Activated CD4-positive, alpha-beta memory T cell treated with anti-CD3 and anti-CD28 coated beads, Interleukin-2, amount 10 ng/mL, durations not matched to agents 7 days and 5 days (primary cell): ENCODE measurements at regions not wholly inside any gene's neighbourhood (a gene's known extent, or its start where the extent isn't known, plus 50 kb on each side); places are given as distances from the start of the nearest gene placed in this dataset.

Source experiments
- CTCF ChIA-PET: fragments of 350-600 bp; sonication (Branson Sonifier 250); formaldehyde crosslinking; loops from one replicate; lab custom pipeline; 2021; ENCODE audit warnings: antibody characterized with exemption, inconsistent platforms; lab: Charles Lee
- POLR2A ChIA-PET: fragments of 350-600 bp; sonication (Branson Sonifier 250); formaldehyde crosslinking; loops from one replicate; lab custom pipeline; 2021; ENCODE audit warnings: antibody characterized with exemption; lab: Charles Lee
- DNase-seq: peaks from one replicate; pipeline ENCODE4 v3.0.0-alpha.2; 2020
- H3K27ac Mint-ChIP-seq: one replicate; pipeline ENCODE4 v1.8.0; 2021; ENCODE audit warnings: mild to moderate bottlenecking, mixed read lengths
- H3K27me3 Mint-ChIP-seq: one replicate; pipeline ENCODE4 v1.8.0; 2021; ENCODE audit warnings: mixed read lengths
- H3K36me3 Mint-ChIP-seq: one replicate; pipeline ENCODE4 v1.8.0; 2021; ENCODE audit warnings: low read depth, mixed read lengths
- H3K4me1 Mint-ChIP-seq: one replicate; pipeline ENCODE4 v1.8.0; 2021; ENCODE audit warnings: mixed read lengths
- H3K4me3 Mint-ChIP-seq: one replicate; pipeline ENCODE4 v1.8.0; 2021; ENCODE audit warnings: mild to moderate bottlenecking, mixed read lengths
- H3K9me3 Mint-ChIP-seq: one replicate; pipeline ENCODE4 v1.8.0; 2021; ENCODE audit warnings: mixed read lengths

DNA sequence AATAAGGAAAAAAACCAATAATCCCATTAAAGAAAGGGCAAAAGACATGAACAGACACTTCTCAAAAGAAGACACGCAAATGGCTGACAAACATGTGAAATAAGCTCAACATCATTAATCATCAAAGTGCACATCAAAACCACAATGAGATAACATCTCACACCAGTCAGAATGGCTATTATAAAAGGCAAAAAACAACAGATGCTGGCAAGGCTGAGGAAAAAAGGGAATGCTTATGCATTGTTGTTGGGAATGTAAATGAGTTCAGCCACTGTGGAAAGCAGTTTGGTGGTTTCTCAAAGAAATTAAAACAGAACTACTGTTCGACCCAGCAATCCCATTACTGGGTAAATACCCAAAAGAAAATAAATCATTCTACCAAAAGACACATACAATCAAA lies 285.6 kb downstream of the NR4A2 start:
- no peaks in the 10 kb centered on the region for H3K4me1 Mint-ChIP-seq

DNA sequence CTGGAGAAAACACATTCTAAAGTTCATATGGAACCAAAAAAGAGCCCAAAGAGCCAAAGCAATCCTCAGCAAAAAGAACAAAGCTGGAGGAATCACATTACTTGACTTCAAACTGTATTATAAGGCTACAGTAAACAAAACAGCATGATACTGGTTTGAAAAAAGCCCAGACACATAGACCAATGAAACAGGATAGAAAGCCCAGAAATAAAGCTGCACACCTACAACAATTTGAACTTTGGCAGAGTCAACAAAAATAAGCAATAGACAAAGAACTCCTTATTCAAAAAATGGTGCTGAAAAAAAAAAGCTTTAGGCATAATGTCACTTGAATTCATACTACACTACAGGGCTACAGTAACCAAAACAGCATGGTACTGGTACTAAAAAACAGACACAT lies 289.6 kb downstream of the NR4A2 start:
- Mint-ChIP-seq H3K27me3 (no peaks in the 10 kb centered on the region), H3K4me1 (no peaks in the 10 kb centered on the region), H3K9me3 (peaks cover 4% of the 10 kb centered on the region), H3K4me3 (no peak overlapping the region), H3K36me3 (no peaks in the 10 kb centered on the region), H3K27ac (no peak overlapping the region)
- POLR2A ChIA-PET = no interaction called here
- no peak for DNase-seq
- CTCF ChIA-PET = no interaction called here

More for the DNA sequence above, 285.6 kb downstream of the NR4A2 start:
- no peak for DNase-seq
- Mint-ChIP-seq H3K27me3 (no peaks in the 10 kb centered on the region), H3K4me3 (no peak overlapping the region), H3K27ac (no peak overlapping the region), H3K9me3 (peaks cover 4% of the 10 kb centered on the region), H3K36me3 (no peaks in the 10 kb centered on the region)
- ChIA-PET CTCF (no interaction called here), POLR2A (no interaction called here)

DNA sequence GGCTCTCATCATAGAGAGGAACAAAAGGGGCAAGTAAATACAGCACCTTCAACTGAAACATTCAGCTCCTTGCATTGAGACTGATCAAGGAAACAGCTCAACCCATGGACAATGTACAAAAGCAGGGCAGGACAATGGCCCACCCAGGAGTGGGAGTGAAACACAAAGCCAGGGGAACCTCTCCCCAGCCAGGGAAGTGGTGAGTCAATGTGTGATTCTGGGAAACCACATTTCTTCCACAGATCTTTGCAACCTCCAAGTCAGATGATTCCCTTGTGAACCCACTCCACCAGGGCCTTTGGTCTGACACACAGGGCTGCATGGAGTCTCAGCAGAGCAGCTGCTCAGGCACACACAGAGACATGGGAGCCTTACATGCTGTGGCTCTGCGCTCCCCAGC lies 294.5 kb downstream of the NR4A2 start:
- Mint-ChIP-seq H3K9me3 (no peaks in the 10 kb centered on the region), H3K27me3 (no peaks in the 10 kb centered on the region), H3K4me1 (no peaks in the 10 kb centered on the region), H3K27ac (no peak overlapping the region), H3K36me3 (no peaks in the 10 kb centered on the region), H3K4me3 (no peak overlapping the region)
- ChIA-PET POLR2A (no interaction called here), CTCF (no interaction called here)
- DNase-seq = no peak

GRCh38 chr2:156037482-156037881 lies 295.0 kb downstream of the NR4A2 start:
- POLR2A ChIA-PET = no interaction called here

DNA sequence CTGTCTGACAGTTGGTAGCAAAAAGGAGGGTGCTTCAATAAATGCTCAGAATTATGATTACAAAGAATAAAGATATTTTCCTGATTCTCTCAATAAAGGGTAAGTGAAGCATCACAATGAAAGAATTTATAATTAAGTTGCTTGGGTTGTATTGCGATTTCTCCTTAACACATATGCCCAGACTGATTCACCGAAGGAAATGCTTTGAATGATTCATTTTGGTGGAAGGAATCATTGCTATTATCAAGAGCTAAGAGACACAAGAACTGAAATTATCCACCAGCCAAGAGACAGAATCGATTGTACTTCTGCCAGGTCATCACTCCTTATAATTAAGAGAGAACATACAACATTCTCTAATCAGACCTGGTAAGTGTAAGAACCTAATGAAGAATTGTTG lies 301.4 kb downstream of the NR4A2 start:
- H3K4me1 Mint-ChIP-seq = no peaks in the 10 kb centered on the region

More at GRCh38 chr2:156037482-156037881, 295.0 kb downstream of the NR4A2 start:
- no peak for DNase-seq
- CTCF ChIA-PET = no interaction called here
- Mint-ChIP-seq H3K4me3 (no peak overlapping the region), H3K27me3 (no peaks in the 10 kb centered on the region), H3K36me3 (no peaks in the 10 kb centered on the region), H3K4me1 (no peaks in the 10 kb centered on the region), H3K9me3 (no peaks in the 10 kb centered on the region), H3K27ac (no peak overlapping the region)

DNA sequence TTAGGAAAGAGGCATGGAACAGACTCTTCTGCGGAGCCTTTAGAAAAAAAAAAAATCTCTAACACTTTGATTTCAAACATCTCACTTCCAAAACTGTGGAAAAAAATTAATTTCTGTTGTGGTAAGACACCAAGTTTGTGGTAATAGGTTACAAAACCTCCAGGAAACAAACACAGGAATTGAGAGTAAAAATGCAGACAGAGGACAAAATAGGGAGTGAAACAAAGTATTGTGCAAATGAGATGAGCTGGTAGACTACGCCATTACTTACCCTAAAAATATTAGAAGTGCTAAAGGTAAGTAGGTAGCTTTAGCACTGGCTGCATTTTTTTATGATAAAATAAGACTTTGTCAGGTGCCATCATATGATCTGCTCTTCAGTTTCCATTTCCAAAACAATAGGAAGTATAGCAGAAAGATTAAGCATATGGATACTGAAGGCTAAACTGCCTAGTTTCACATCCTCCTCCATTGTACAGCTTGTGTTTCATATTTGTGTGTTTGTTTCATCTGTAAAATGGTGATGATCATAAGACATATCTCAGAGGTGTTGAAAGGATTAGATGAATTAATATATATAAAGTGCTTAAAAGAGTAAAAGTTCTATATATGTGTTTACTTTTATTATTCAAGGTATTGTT lies 309.2 kb downstream of the NR4A2 start:
- no peaks in the 10 kb centered on the region for H3K4me1 Mint-ChIP-seq
- ChIA-PET CTCF (no interaction called here), POLR2A (no interaction called here)
- no peak overlapping the region for H3K27ac Mint-ChIP-seq
- H3K36me3 Mint-ChIP-seq = no peaks in the 10 kb centered on the region
- no peaks in the 10 kb centered on the region for H3K9me3 Mint-ChIP-seq
- no peak overlapping the region for H3K4me3 Mint-ChIP-seq
- DNase-seq = no peak
- peaks cover 1% of the 10 kb centered on the region for H3K27me3 Mint-ChIP-seq

More for the DNA sequence above, 301.4 kb downstream of the NR4A2 start:
- Mint-ChIP-seq H3K27ac (no peak overlapping the region), H3K36me3 (no peaks in the 10 kb centered on the region), H3K9me3 (no peaks in the 10 kb centered on the region), H3K4me3 (no peak overlapping the region), H3K27me3 (no peaks in the 10 kb centered on the region)
- DNase-seq = no peak
- CTCF ChIA-PET = interaction anchor here (0.5 kb wide), 1 partner anchor 80 kb away, joined by 4 read pairs; no protein-coding TSS in a partner anchor
- POLR2A ChIA-PET = no interaction called here

DNA sequence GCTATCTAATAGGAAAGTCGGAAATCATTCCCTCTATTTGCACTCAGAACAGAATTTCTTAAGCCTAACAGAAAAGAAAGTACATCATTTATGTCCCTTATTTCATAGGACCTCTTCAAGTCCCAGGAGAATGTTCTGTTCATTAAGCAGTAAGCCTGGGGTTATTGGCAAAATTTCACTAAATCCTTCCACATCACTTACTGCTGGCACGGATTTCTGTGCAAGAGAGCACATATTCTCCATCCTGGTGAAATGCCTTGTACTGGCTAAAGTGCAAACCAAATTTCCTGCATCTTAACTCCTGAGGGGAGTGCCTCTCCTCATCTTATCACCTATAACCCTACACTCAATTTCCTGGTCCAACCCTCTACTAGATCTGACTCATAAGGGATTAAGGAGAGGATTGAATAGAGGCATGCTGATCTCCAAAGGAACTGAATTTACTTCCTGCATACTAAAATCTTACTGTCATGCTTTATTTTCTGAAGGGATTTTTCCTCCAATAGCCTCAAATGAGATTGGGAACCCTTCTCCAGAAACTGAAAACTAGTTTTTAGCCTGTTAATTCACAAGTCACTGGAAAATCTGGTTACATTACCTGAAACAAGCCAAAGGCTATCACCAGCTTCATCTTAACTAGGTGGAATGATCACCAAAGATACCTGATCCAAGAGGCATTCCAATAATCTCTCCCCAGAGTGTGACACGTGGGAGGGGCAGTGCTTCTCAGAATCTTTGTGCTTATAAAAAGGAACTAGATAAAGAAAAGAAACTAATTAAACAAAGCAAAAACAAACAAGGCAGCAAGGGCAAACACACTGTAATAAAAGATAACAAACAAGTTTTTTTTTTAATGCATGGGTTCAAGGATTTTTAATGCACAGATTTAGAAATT lies 311.1 kb downstream of the NR4A2 start:
- Mint-ChIP-seq H3K27ac (no peak overlapping the region), H3K4me3 (no peak overlapping the region), H3K27me3 (peaks cover 1% of the 10 kb centered on the region), H3K4me1 (no peaks in the 10 kb centered on the region), H3K36me3 (no peaks in the 10 kb centered on the region), H3K9me3 (no peaks in the 10 kb centered on the region)
- ChIA-PET POLR2A (no interaction called here), CTCF (no interaction called here)
- no peak for DNase-seq

DNA sequence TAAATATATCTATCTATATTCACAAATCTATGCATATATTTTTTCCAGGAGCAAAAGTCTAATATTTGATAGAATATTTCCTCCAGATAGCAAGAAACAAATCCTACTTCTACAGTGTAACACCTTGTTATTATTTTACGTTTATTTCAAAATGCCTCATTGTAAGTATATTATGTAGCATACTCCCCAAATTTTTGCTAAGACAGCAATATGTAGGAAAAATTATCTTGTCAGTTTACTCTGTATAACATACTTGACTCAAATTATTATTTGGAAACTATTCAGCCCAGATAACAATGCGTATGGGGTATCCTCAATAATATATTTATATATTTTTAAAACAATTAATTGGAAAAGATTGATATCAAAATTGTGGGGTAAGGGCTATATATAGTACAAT lies 313.2 kb downstream of the NR4A2 start:
- Mint-ChIP-seq H3K4me1 (no peaks in the 10 kb centered on the region), H3K4me3 (no peak overlapping the region), H3K27me3 (peaks cover 1% of the 10 kb centered on the region), H3K27ac (no peak overlapping the region), H3K9me3 (no peaks in the 10 kb centered on the region), H3K36me3 (no peaks in the 10 kb centered on the region)
- ChIA-PET POLR2A (no interaction called here), CTCF (no interaction called here)
- DNase-seq = no peak

DNA sequence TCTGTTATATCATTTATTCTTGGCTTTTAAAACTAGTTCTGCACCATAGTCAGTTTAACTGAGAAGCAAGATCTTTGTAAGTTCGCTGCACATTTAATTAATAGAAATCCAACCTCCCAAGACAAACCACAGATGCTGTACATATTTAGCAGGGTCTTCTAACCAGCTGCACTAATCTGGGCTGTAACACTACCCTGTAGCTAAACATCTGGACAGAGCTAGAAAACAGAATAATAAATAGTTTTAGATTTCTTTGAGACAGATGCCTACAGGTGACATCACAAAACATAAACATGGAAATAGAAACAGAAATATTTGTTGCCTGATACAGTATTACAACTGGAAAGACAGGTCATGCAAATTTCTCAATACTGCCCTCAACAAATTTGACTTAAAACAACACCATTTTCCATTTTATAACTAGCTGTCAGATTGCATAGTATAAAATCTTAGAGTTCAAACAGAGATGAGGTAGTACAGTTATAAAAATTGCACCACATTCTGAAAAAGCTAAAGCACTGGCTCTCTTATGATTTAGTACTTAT lies 315.1 kb downstream of the NR4A2 start:
- no peaks in the 10 kb centered on the region for H3K9me3 Mint-ChIP-seq
- CTCF ChIA-PET = no interaction called here
- H3K4me1 Mint-ChIP-seq = no peaks in the 10 kb centered on the region
- no peak overlapping the region for H3K27ac Mint-ChIP-seq
- H3K27me3 Mint-ChIP-seq = peaks cover 3% of the 10 kb centered on the region
- no peaks in the 10 kb centered on the region for H3K36me3 Mint-ChIP-seq
- no peak for DNase-seq
- no peak overlapping the region for H3K4me3 Mint-ChIP-seq
- POLR2A ChIA-PET = no interaction called here

DNA sequence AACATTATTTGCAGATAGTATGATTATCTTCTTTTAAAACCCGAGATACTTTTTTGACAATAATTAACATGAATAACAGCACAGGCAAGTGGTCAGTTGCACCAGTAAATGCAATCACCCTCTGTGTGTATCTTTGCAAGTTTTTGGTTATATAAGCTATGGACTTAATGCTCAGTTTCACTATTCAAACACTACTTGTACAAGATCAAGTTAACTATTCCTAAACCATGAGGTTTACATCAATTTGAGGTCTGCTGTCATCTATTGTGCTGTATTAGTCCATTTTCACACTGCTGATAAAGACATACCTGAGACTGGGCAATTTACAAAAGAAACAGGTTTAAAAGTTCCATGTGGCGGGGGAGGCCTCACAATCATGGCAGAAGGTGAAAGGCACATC lies 323.2 kb downstream of the NR4A2 start:
- Mint-ChIP-seq H3K4me1 (no peaks in the 10 kb centered on the region), H3K4me3 (no peak overlapping the region), H3K27ac (no peak overlapping the region), H3K36me3 (no peaks in the 10 kb centered on the region), H3K27me3 (peaks cover 2% of the 10 kb centered on the region), H3K9me3 (peaks cover 2% of the 10 kb centered on the region)
- DNase-seq = no peak
- POLR2A ChIA-PET = no interaction called here
- CTCF ChIA-PET = no interaction called here

DNA sequence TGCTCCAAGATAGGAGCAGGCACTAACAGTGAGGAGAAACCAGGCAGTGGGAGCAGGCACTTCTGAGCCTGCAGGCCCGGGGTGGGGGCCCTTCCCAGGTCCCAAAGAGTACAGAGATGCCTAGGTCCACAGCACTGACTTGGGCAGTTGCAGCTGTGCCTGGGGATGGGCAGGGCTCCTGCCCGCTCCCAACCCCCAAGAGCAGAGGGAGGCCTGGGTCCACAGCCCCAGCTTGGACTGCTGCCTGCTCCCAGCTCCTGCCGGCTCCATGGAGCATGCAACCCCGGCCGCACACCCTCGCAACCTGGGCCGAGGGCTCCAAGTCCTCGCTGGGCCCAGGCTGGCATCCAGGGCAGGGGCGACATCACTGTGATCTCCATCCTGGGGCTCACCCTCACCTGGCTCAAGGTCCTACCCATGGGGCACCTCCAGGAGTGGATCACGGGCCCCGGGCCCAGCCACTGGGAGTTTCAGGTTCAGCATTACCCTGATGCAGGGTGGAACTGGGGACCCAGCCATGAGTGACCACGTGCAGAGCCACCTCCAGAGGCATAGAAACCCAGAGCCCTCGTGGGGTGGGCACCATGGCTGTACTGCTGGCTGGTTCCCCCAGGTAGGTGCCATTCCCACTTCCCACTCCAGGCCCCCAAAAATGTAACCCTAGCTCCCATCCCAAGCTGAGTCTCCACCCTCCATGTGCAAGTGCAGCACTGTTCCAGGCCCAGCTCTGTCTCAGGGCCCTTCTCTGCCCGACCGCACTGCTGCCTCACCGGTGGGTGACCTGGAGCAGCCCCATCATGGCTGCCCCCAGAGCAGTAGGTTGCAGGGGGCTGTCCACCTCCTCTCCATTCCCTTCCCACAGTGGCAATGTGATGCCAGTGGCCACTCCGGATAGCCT lies 325.6 kb downstream of the NR4A2 start:
- Mint-ChIP-seq H3K4me3 (no peak overlapping the region), H3K4me1 (no peaks in the 10 kb centered on the region), H3K9me3 (peaks cover 2% of the 10 kb centered on the region), H3K36me3 (no peaks in the 10 kb centered on the region), H3K27me3 (no peaks in the 10 kb centered on the region), H3K27ac (no peak overlapping the region)
- POLR2A ChIA-PET = no interaction called here
- DNase-seq = no peak
- CTCF ChIA-PET = no interaction called here

- Mint-ChIP-seq H3K27ac (no peak overlapping the region), H3K27me3 (no peaks in the 10 kb centered on the region), H3K4me3 (no peak overlapping the region), H3K36me3 (no peaks in the 10 kb centered on the region), H3K9me3 (peaks cover 2% of the 10 kb centered on the region), H3K4me1 (no peaks in the 10 kb centered on the region)
- ChIA-PET CTCF (no interaction called here), POLR2A (no interaction called here)
- no peak for DNase-seq
Measured at GRCh38 chr2:156005999-156006712, 326.4 kb downstream of the NR4A2 start.
